Neural cell (in vitro differentiated cells): ENCODE measurements at regions not wholly inside any gene's neighbourhood (a gene's known extent, or its start where the extent isn't known, plus 50 kb on each side); places are given as distances from the start of the nearest gene placed in this dataset.

Source experiments
- H2AFZ ChIP-seq: fragments of 200-600, 300-800 bp; sonication (generic), shearing (Covaris generic); 2 replicates; pipeline ENCODE4 v1.6.0; 2014; ENCODE audit warnings: low read depth, mild to moderate bottlenecking, antibody characterized with exemption, low read length, moderate library complexity
- H3F3A ChIP-seq: fragments of 200-600 bp; shearing (Covaris generic); 2 replicates; pipeline ENCODE4 v1.6.1; 2016; ENCODE audit warnings: mild to moderate bottlenecking, moderate library complexity, mixed read lengths, antibody characterized with exemption, low read length; ENCODE audit not compliant: insufficient read depth, poor library complexity, severe bottlenecking
- H3K27ac ChIP-seq: fragments of 200-600, 300-800 bp; sonication (generic), shearing (Covaris generic); 2 replicates; pipeline ENCODE4 v1.5.1; 2014; ENCODE audit warnings: mild to moderate bottlenecking, low read length, moderate library complexity
- H3K27me3 ChIP-seq: fragments of 300-800, 200-600 bp; sonication (generic), shearing (Covaris generic); 2 replicates; pipeline ENCODE4 v1.6.0; 2014; ENCODE audit warnings: mild to moderate bottlenecking, low read depth, low read length, moderate library complexity; ENCODE audit not compliant: insufficient read depth
- H3K36me3 ChIP-seq: fragments of 300-800, 200-600 bp; sonication (generic), shearing (Covaris generic); 2 replicates; pipeline ENCODE4 v1.5.1; 2014; ENCODE audit warnings: mild to moderate bottlenecking, antibody characterized with exemption, low read length, moderate library complexity; ENCODE audit not compliant: insufficient read depth
- H3K4me2 ChIP-seq: fragments of 300-800, 200-600 bp; sonication (generic), shearing (Covaris generic); 2 replicates; pipeline ENCODE4 v1.6.0; 2014; ENCODE audit warnings: mild to moderate bottlenecking, low read length
- H3K4me3 ChIP-seq: fragments of 300-800, 200-600 bp; sonication (generic), shearing (Covaris generic); 2 replicates; pipeline ENCODE4 v1.5.1; 2014; ENCODE audit warnings: mild to moderate bottlenecking, low read length, moderate library complexity
- H3K79me2 ChIP-seq: fragments of 200-600 bp; shearing (Covaris generic); replicated peaks from 2 replicates; pipeline ENCODE4 v1.6.0; 2014; ENCODE audit warnings: mild to moderate bottlenecking, low read length, moderate library complexity; ENCODE audit not compliant: insufficient read depth
- H3K9ac ChIP-seq: fragments of 300-800, 200-600 bp; sonication (generic), shearing (Covaris generic); 2 replicates; pipeline ENCODE4 v1.6.1; 2016; ENCODE audit warnings: mild to moderate bottlenecking, low read length, mixed read lengths
- H3K9me2 ChIP-seq: fragments of 200-600 bp; shearing (Covaris generic); 2 replicates; pipeline ENCODE4 v1.6.1; 2016; ENCODE audit warnings: mild to moderate bottlenecking, low read length, mixed read lengths; ENCODE audit not compliant: insufficient read depth
- H3K9me3 ChIP-seq: fragments of 200-600, 300-800 bp; sonication (generic), shearing (Covaris generic); 2 replicates; pipeline ENCODE4 v1.6.1; 2016; ENCODE audit warnings: mild to moderate bottlenecking, mixed run types, low read length, moderate library complexity, mixed read lengths
- H4K20me1 ChIP-seq: fragments of 200-600 bp; shearing (Covaris generic); 2 replicates; pipeline ENCODE4 v1.6.1; 2016; ENCODE audit warnings: mild to moderate bottlenecking, mixed run types; ENCODE audit not compliant: insufficient read depth
- CTCF ChIP-seq: fragments of 450-650 bp; IDR thresholded peaks from 2 replicates; pipeline ENCODE4 v1.5.1; 2014; ENCODE audit warnings: antibody characterized with exemption, mild to moderate bottlenecking, moderate library complexity; ENCODE audit not compliant: poor library complexity, severe bottlenecking
- EP300 ChIP-seq: fragments of 450-650 bp; conservative IDR thresholded peaks from 2 replicates; pipeline ENCODE4 v1.6.1; 2014; ENCODE audit warnings: antibody characterized with exemption, mild to moderate bottlenecking, moderate library complexity; ENCODE audit not compliant: poor library complexity, severe bottlenecking
- EZH2 ChIP-seq: fragments of 200-600, 300-800 bp; shearing (Covaris generic), sonication (generic); IDR thresholded peaks from 2 replicates; pipeline ENCODE4 v1.6.1; 2014; ENCODE audit warnings: antibody characterized with exemption, low read length, borderline replicate concordance, mild to moderate bottlenecking; ENCODE audit not compliant: insufficient read depth, poor library complexity, severe bottlenecking
- MXI1 ChIP-seq: fragments of 450-650 bp; conservative IDR thresholded peaks from 2 replicates; pipeline ENCODE4 v1.6.1; 2014; ENCODE audit warnings: antibody characterized with exemption, mild to moderate bottlenecking; ENCODE audit not compliant: poor library complexity, severe bottlenecking
- POLR2AphosphoS5 ChIP-seq: IDR thresholded peaks from 2 replicates; pipeline ENCODE4 v1.6.1; 2012
- RAD21 ChIP-seq: fragments of 450-650 bp; conservative IDR thresholded peaks from 2 replicates; pipeline ENCODE4 v1.6.1; 2014; ENCODE audit warnings: antibody characterized with exemption, mild to moderate bottlenecking, moderate library complexity
- REST ChIP-seq: IDR thresholded peaks from 2 replicates; pipeline ENCODE4 v1.6.1; 2012; ENCODE audit warnings: borderline replicate concordance
- SMC3 ChIP-seq: fragments of 450-650 bp; conservative IDR thresholded peaks from 2 replicates; pipeline ENCODE4 v1.6.1; 2014; ENCODE audit warnings: antibody characterized with exemption, mild to moderate bottlenecking, moderate library complexity; ENCODE audit not compliant: poor library complexity
- TAF1 ChIP-seq: IDR thresholded peaks from 2 replicates; pipeline ENCODE4 v1.6.1; 2012; ENCODE audit warnings: low read depth

- H3K4me2 ChIP-seq = no peak overlapping the region
- no peak overlapping the region for H3K27ac ChIP-seq
- H3K9me3 ChIP-seq = no peaks in the 10 kb centered on the region
- H3K9ac ChIP-seq = no peak overlapping the region
- no peak overlapping the region for H3K4me3 ChIP-seq
- H3K9me2 ChIP-seq = no peaks in the 10 kb centered on the region
- H3K79me2 ChIP-seq = no peaks in the 10 kb centered on the region
- H2AFZ ChIP-seq = no peak overlapping the region
- no peaks in the 10 kb centered on the region for H3F3A ChIP-seq
- TF ChIP-seq EP300 (no peak), EZH2 (no peak), SMC3 (no peak), MXI1 (no peak), CTCF (no peak), REST (no peak), RAD21 (no peak), POLR2AphosphoS5 (no peak)
- no peaks in the 10 kb centered on the region for H3K36me3 ChIP-seq
- H4K20me1 ChIP-seq = no peaks in the 10 kb centered on the region
- no peaks in the 10 kb centered on the region for H3K27me3 ChIP-seq
These were observed 520.0 kb upstream of the HS3ST5 start for GRCh38 chr6:114862819-114863218.

- Histone ChIP-seq H2AFZ (no peak overlapping the region), H3K9me2 (no peaks in the 10 kb centered on the region), H3K27me3 (no peaks in the 10 kb centered on the region), H3K27ac (no peak overlapping the region), H3K9me3 (no peaks in the 10 kb centered on the region), H3K9ac (no peak overlapping the region), H4K20me1 (no peaks in the 10 kb centered on the region), H3K4me3 (no peak overlapping the region), H3K4me2 (no peak overlapping the region), H3F3A (no peaks in the 10 kb centered on the region), H3K79me2 (no peaks in the 10 kb centered on the region), H3K36me3 (no peaks in the 10 kb centered on the region)
- TF ChIP-seq POLR2AphosphoS5 = no peak
- TF ChIP-seq EZH2 = no peak
- no peak for TF ChIP-seq CTCF
- no peak for TF ChIP-seq SMC3
- no peak for TF ChIP-seq REST
- TF ChIP-seq TAF1 = no peak
- no peak for TF ChIP-seq RAD21
- TF ChIP-seq MXI1 = no peak
- no peak for TF ChIP-seq EP300
These were observed 519.2 kb upstream of the HS3ST5 start for GRCh38 chr6:114862064-114862463.
